ENCODE measurements at regions not wholly inside any gene's neighbourhood (a gene's known extent, or its start where the extent isn't known, plus 50 kb on each side); places are given as distances from the start of the nearest gene placed in this dataset.

GRCh38 chr12:118641249-118641648 lies 264.9 kb downstream of the SUDS3 start (continued):
- no peak for TF ChIP-seq REST (IDR thresholded peaks at IDR 0.05; ENCODE audit: unreplicated experiment)

GRCh38 chr12:118645219-118645618 lies 268.9 kb downstream of the SUDS3 start:
- 0 out of 3 replicates have a peak, but pooled peaks have one; percentile 31 for ATAC-seq
- Mint-ChIP-seq H3K27me3 (ENCODE audit: insufficient read depth, low read depth, poor library complexity) (peaks cover 3% of the 10 kb centered on the region), H3K9me3 (no peaks in the 10 kb centered on the region; the same call in 2 of the 3 replicates)
- TF ChIP-seq JUNB (IDR thresholded peaks at IDR 0.05; ENCODE audit: unreplicated experiment) = no peak
- TF ChIP-seq ZNF462 (CRISPR knock-in tag; IDR thresholded peaks at IDR 0.05) = peak; percentile 32; the same call in 1 of the 2 replicates
- no peak for TF ChIP-seq EZH2phosphoT487 (IDR thresholded peaks at IDR 0.05; ENCODE audit: unreplicated experiment)
- no peak for TF ChIP-seq CREB1 (CRISPR knock-in tag; IDR thresholded peaks at IDR 0.05; ENCODE audit: low read depth)
- no peak for TF ChIP-seq ZNF331 (CRISPR knock-in tag; IDR thresholded peaks at IDR 0.05; ENCODE audit: low read depth)
- no peak for TF ChIP-seq ZNF114 (CRISPR knock-in tag; IDR thresholded peaks at IDR 0.05)
- TF ChIP-seq REST (IDR thresholded peaks at IDR 0.05; ENCODE audit: unreplicated experiment) = peak; percentile 90
- no peak for TF ChIP-seq POLR2AphosphoS5 (IDR thresholded peaks at IDR 0.05; ENCODE audit: low read depth)
- no peak for TF ChIP-seq STAT1 (IDR thresholded peaks at IDR 0.05; ENCODE audit: unreplicated experiment)
- TF ChIP-seq ETS1 (IDR thresholded peaks at IDR 0.05) = no peak
- no peak for TF ChIP-seq EZH2 (IDR thresholded peaks at IDR 0.05; ENCODE audit: low read depth, unreplicated experiment)

More at GRCh38 chr12:118645219-118645618, 268.9 kb downstream of the SUDS3 start:
- Histone ChIP-seq H3K79me2 (replicated peaks; ENCODE audit: insufficient read depth) (no peaks in the 10 kb centered on the region), H3F3A (replicated peaks; ENCODE audit: low read depth) (no peaks in the 10 kb centered on the region), H3K36me3 (ENCODE audit: insufficient read depth) (no peaks in the 10 kb centered on the region), H3K4me1 (ENCODE audit: insufficient read depth) (0 out of 2 replicates have a peak, but pooled peaks cover 3% of the 10 kb centered on the region), H3K4me2 (no peak overlapping the region), H4K20me1 (replicated peaks; ENCODE audit: insufficient read depth) (no peaks in the 10 kb centered on the region), H2AFZ (no peak overlapping the region), H3K9me2 (ENCODE audit: insufficient read depth) (0 out of 2 replicates have a peak, but pooled peaks cover 4% of the 10 kb centered on the region), H3K27ac (ENCODE audit: low read depth) (no peak overlapping the region), H3K27me3 (ENCODE audit: insufficient read depth) (no peaks in the 10 kb centered on the region), H3K4me3 (no peak overlapping the region)
- H3K36me3 Mint-ChIP-seq (ENCODE audit: low read depth) = no peaks in the 10 kb centered on the region
- H3K4me3 Mint-ChIP-seq = no peak overlapping the region
- no peaks in the 10 kb centered on the region for H3K4me1 Mint-ChIP-seq
- no peak overlapping the region for H3K27ac Mint-ChIP-seq
- peak; percentile 85 for DNase-seq (ENCODE audit: low spot score)

Data from GM23338 (cell line).